SU-DHL-6 (cell line): ENCODE measurements at regions not wholly inside any gene's neighbourhood (a gene's known extent, or its start where the extent isn't known, plus 50 kb on each side); places are given as distances from the start of the nearest gene placed in this dataset.

Experiments used
- H2AFZ ChIP-seq: fragments of 200-600 bp; sonication (generic); 2 replicates; pipeline ENCODE4 v1.6.1; 2014; ENCODE audit warnings: low read depth, mild to moderate bottlenecking, moderate library complexity, mixed read lengths, antibody characterized with exemption, low read length; ENCODE audit not compliant: severe bottlenecking
- H3F3A ChIP-seq: fragments of 200-600 bp; shearing (Covaris generic); 2 replicates; pipeline ENCODE4 v1.6.0; 2016; ENCODE audit warnings: antibody characterized with exemption, mild to moderate bottlenecking; ENCODE audit not compliant: insufficient read depth
- H3K27ac ChIP-seq: fragments of 200-600 bp; sonication (generic); 2 replicates; pipeline ENCODE4 v1.5.1; 2016; ENCODE audit warnings: low read depth, mild to moderate bottlenecking, low read length, moderate library complexity, mixed read lengths
- H3K27me3 ChIP-seq: fragments of 200-600 bp; sonication (generic), shearing (Covaris generic); 2 replicates; pipeline ENCODE4 v1.6.0; 2014; ENCODE audit warnings: mild to moderate bottlenecking, low read length
- H3K36me3 ChIP-seq: fragments of 200-600 bp; sonication (generic); 2 replicates; pipeline ENCODE4 v1.6.1; 2014; ENCODE audit warnings: mild to moderate bottlenecking, low read length, mixed read lengths
- H3K4me2 ChIP-seq: fragments of 300-600, 200-600 bp; shearing (Covaris generic), sonication (generic); 2 replicates; pipeline ENCODE4 v1.6.0; 2014; ENCODE audit warnings: low read length, low read depth, mild to moderate bottlenecking; ENCODE audit not compliant: poor library complexity, severe bottlenecking
- H3K4me3 ChIP-seq: fragments of 200-600 bp; sonication (generic); 2 replicates; pipeline ENCODE4 v1.5.1; 2014; ENCODE audit warnings: antibody characterized with exemption, low read length, mild to moderate bottlenecking, mixed read lengths; ENCODE audit not compliant: insufficient read depth, poor library complexity, severe bottlenecking
- H3K79me2 ChIP-seq: fragments of 200-600 bp; sonication (generic); 2 replicates; pipeline ENCODE4 v1.6.1; 2014; ENCODE audit warnings: mild to moderate bottlenecking, low read length, moderate library complexity; ENCODE audit not compliant: insufficient read depth
- H3K9ac ChIP-seq: fragments of 200-600 bp; sonication (generic); 2 replicates; pipeline ENCODE4 v1.7.0; 2014; ENCODE audit warnings: mild to moderate bottlenecking, low read length
- H3K9me2 ChIP-seq: fragments of 200-600 bp; sonication (generic); replicated peaks from 2 replicates; pipeline ENCODE4 v1.6.1; 2014; ENCODE audit warnings: low read length; ENCODE audit not compliant: insufficient read depth
- H3K9me3 ChIP-seq: fragments of 200-600 bp; sonication (generic); 2 replicates; pipeline ENCODE4 v1.6.1; 2014; ENCODE audit warnings: low read length, mixed read lengths; ENCODE audit not compliant: insufficient read depth
- H4K20me1 ChIP-seq: fragments of 200-600 bp; sonication (generic); 2 replicates; pipeline ENCODE4 v1.6.1; 2014; ENCODE audit warnings: low read depth, mild to moderate bottlenecking, antibody characterized with exemption, low read length, moderate library complexity, mixed read lengths
- EZH2phosphoT487 ChIP-seq: fragments of 200-600 bp; sonication (generic), shearing (Covaris generic); conservative IDR thresholded peaks from 2 replicates; pipeline ENCODE4 v1.6.1; 2018; ENCODE audit warnings: mild to moderate bottlenecking, antibody characterized with exemption, low read length, moderate library complexity, mixed read lengths
- TF ChIP-seq, protein P1 (sequence below): fragments of 200-600 bp; sonication (generic); IDR thresholded peaks from one replicate; pipeline ENCODE4 v1.5.1; 2017; ENCODE audit warnings: antibody characterized with exemption, mild to moderate bottlenecking, low read length, moderate library complexity; ENCODE audit not compliant: insufficient read depth, poor library complexity, severe bottlenecking

DNA sequence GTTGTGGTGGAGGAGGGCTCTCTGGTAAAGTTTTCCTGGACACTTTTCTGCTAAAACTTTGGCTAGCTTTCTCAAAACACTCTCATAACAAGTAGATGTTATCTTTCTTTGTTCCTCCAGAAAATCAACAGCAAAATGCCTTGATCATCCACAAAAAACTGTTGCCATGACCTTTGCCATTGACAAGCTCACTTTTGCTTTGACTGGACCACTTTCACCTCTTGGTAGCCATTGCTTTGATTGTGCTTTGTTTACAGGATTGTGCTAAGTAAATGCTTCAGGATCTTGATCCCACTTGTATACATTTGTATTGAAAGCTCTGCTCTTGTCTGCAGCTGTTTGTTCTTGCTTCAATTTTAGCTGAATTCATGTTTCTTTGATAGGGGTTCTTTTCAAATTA is 143.9 kb upstream of the NR3C1 start:
- no peaks in the 10 kb centered on the region for H3K27me3 ChIP-seq
- no peak overlapping the region for H3K27ac ChIP-seq
- H3K9ac ChIP-seq = no peak overlapping the region
- no peak overlapping the region for H3K4me3 ChIP-seq
- H3K79me2 ChIP-seq = no peaks in the 10 kb centered on the region
- H2AFZ ChIP-seq = no peak overlapping the region
- TF ChIP-seq, protein P1, sequence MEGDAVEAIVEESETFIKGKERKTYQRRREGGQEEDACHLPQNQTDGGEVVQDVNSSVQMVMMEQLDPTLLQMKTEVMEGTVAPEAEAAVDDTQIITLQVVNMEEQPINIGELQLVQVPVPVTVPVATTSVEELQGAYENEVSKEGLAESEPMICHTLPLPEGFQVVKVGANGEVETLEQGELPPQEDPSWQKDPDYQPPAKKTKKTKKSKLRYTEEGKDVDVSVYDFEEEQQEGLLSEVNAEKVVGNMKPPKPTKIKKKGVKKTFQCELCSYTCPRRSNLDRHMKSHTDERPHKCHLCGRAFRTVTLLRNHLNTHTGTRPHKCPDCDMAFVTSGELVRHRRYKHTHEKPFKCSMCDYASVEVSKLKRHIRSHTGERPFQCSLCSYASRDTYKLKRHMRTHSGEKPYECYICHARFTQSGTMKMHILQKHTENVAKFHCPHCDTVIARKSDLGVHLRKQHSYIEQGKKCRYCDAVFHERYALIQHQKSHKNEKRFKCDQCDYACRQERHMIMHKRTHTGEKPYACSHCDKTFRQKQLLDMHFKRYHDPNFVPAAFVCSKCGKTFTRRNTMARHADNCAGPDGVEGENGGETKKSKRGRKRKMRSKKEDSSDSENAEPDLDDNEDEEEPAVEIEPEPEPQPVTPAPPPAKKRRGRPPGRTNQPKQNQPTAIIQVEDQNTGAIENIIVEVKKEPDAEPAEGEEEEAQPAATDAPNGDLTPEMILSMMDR = no peak
- no peak for TF ChIP-seq EZH2phosphoT487
- no peaks in the 10 kb centered on the region for H3K36me3 ChIP-seq
- no peak overlapping the region for H3K4me2 ChIP-seq
- H3F3A ChIP-seq = no peaks in the 10 kb centered on the region
- no peaks in the 10 kb centered on the region for H3K9me3 ChIP-seq
- no peaks in the 10 kb centered on the region for H4K20me1 ChIP-seq
- H3K9me2 ChIP-seq = no peaks in the 10 kb centered on the region

GRCh38 chr5:143546394-143546793 is 142.9 kb upstream of the NR3C1 start:
- TF ChIP-seq, protein P1 = no peak
- TF ChIP-seq EZH2phosphoT487 = no peak

DNA sequence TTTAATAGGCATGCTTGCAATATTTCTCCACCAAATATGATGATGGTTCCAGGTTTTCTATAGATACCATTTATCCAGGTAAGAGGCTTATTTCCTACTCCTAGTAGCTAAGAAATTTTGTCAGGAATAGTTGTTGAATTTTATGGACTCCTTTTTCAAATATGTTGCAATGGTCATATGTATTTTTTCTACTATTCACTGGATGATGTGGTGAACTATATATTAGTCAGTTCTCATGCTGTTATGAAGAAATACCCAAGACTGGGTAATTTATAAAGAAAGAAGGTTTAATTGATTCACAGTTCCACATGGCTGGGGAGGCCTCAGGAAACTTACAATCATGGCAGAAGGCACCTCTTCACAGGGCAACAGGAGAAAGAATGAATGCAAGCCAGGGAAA is 141.1 kb upstream of the NR3C1 start:
- no peak overlapping the region for H3K9ac ChIP-seq
- no peak overlapping the region for H3K27ac ChIP-seq
- H3K4me3 ChIP-seq = no peak overlapping the region
- 0 out of 2 replicates have a peak, but pooled peaks cover 3% of the 10 kb centered on the region for H3K9me3 ChIP-seq
- H3F3A ChIP-seq = no peaks in the 10 kb centered on the region
- H3K9me2 ChIP-seq = no peaks in the 10 kb centered on the region
- H3K4me2 ChIP-seq = no peak overlapping the region
- no peaks in the 10 kb centered on the region for H3K79me2 ChIP-seq
- TF ChIP-seq, protein P1 = no peak
- TF ChIP-seq EZH2phosphoT487 = no peak
- H3K36me3 ChIP-seq = 0 out of 2 replicates have a peak, but pooled peaks cover 2% of the 10 kb centered on the region
- no peaks in the 10 kb centered on the region for H4K20me1 ChIP-seq
- no peak overlapping the region for H2AFZ ChIP-seq
- no peaks in the 10 kb centered on the region for H3K27me3 ChIP-seq

More at GRCh38 chr5:143546394-143546793, 142.9 kb upstream of the NR3C1 start:
- H3K4me2 ChIP-seq = no peak overlapping the region
- no peaks in the 10 kb centered on the region for H3K79me2 ChIP-seq
- H4K20me1 ChIP-seq = no peaks in the 10 kb centered on the region
- H2AFZ ChIP-seq = no peak overlapping the region
- H3F3A ChIP-seq = no peaks in the 10 kb centered on the region
- no peak overlapping the region for H3K9ac ChIP-seq
- H3K36me3 ChIP-seq = no peaks in the 10 kb centered on the region
- no peaks in the 10 kb centered on the region for H3K9me2 ChIP-seq
- no peak overlapping the region for H3K27ac ChIP-seq
- no peak overlapping the region for H3K4me3 ChIP-seq
- H3K9me3 ChIP-seq = no peaks in the 10 kb centered on the region
- H3K27me3 ChIP-seq = no peaks in the 10 kb centered on the region
